UCSD-AML1 (cell line): ENCODE measurements at regions not wholly inside any gene's neighbourhood (a gene's known extent, or its start where the extent isn't known, plus 50 kb on each side); places are given as distances from the start of the nearest gene placed in this dataset.
"Not testable (repeated sequence)": the region's sequence is repeated elsewhere in the genome, so short reads cannot be mapped to it uniquely, and the experiment has no call there.

ENCODE experiments used
- DNase-seq: peaks from one replicate; lab custom pipeline; 2025; ENCODE audit not compliant: unreplicated experiment; lab: John Stamatoyannopoulos, UW

- DNase-seq: no peak
These were observed 156.0 kb downstream of the GLUL start for GRCh38 chr1:182235604-182235951.

DNA sequence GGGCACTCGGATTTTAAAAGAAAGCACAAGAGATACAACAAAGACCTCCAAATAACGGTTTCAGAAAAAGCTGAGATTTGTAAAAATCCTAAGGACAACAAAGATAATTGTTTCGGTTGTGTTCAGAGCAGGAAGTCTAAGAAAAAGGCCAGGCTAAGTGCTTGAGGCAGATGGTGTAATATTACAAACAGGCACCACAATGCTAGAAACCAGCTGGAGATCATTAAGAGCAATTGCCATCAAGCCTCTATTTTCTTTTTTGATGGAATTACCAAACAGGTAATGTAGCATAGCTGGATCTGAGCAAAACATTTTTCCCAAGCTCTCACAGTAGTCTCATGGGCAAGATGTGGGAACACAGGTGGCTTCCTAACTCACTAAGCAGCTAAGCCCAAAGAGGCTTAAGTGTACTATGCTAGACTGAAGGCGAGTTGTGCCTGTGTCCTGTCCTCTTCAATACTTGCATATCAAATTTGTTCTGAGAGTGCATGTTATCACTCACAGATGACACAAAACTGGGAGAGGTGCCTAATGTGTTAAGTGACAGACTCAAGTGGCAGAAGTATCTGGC, 161.6 kb downstream of the GLUL start:
- DNase-seq: no peak

DNA sequence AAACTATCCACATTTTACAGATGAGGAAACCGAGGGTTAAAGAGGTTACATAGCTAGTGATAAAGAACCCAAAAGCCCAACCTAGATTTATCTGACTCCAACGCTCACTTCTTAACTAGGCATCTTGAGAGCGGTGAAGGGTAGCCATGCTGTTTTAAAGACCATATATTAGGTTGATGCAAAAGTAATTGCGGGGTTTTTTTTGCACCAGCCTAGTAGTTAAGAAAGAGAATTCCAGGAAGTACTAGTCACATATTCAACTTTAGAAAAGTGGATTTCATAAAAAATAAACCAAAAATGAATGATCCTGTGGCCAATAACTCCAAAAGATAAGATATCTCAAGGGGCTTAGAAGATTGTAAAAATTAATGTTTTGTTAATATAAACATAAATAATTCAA, 162.1 kb downstream of the GLUL start:
- DNase-seq: no peak

DNA sequence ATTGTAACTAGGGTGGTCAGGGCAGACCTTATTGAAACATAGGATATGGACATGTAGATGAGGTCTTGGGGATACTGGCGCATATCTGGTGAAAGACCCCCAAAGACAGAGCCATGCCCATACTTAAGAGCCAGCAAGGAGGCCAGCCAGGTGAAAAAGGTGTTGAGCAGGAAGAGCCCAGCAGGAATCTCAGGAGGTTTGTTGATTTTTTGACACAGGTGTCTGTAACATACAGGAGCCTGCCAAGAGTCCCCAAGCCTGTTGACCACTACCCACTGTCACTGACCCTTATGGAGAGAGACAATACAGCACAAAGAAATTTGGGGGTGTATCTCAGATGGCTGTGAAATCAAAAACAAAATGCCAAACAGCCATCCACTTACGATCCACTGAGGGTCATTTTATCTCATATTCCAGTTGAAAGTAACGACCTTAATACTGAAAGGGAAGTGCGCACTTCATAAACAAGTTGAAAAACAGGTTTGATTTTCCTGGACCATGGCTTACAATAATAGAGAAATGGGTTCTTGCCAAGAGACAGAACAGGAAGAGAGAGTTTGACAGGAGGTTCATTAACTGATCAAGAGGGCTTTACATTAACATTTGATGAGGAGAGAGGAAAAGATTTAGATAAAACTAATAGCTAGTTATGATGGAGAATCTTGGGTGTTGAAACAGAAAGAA, 163.6 kb downstream of the GLUL start:
- DNase-seq: no peak

DNA sequence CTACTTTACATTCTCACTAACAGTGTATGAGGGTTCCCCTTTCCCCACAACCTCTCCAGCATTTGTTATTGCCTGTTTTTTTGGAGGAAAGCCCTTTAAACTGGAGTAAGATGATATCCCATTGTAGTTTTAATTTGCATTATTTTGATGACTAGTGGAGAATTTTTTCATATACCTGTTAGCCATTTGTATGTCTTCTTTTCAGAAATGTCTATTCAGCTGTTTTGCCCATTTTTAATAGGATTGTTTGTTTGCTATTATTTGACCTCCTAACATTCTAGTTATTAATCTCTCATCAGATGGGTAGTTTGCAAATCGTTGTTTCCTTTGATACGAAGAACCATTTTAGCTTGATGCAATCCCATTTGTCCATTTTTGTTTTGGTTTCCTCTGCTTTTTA, 165.0 kb downstream of the GLUL start:
- DNase-seq: no peak

- not testable (repeated sequence) for DNase-seq
These were observed 164.2 kb upstream of the ZNF648 start for GRCh38 chr1:182225755-182226154.

- not testable (repeated sequence) for DNase-seq
These were observed 160.5 kb upstream of the ZNF648 start for GRCh38 chr1:182221990-182222389.

DNA sequence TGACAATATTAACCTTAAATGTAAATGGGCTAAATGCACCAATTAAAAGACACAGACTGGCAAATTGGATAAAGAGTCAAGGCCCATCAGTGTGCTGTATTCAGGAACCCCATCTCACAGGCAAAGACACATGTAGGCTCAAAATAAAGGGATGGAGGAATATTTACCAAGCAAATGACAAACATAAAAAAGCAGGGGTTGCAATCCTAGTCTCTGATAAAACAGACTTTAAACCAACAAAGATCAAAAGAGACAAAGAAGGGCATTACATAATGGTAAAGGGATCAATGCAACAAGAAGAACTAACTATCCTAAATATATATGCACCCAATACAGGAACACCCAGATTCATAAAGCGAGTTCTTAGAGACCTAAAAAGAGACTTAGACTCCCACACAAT, 159.9 kb upstream of the ZNF648 start:
- not testable (repeated sequence) for DNase-seq

GRCh38 chr1:182217967-182218366, 156.5 kb upstream of the ZNF648 start:
- DNase-seq: no peak

DNA sequence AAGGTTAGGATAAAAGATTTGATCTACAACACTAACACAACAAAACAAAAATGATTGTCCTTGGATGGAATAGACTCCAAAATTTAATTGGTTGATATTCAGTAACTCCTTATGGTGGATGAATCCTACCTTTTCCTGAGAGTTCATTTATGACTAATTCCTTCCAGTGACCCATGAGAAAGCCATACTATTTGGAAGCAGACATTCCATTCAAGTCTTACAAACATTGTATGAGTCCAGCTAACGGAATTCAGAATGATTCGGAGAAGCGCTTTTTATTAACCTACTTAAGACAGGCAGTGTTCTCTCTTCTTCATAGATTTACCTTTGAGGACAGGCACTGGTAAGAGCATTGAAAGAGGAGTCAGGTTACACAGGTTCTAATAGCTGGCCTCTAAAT, 155.6 kb upstream of the ZNF648 start:
- DNase-seq: no peak

- no peak for DNase-seq
These were observed 154.3 kb upstream of the ZNF648 start for GRCh38 chr1:182215764-182216163.

GRCh38 chr1:182213163-182213562, 151.7 kb upstream of the ZNF648 start:
- DNase-seq: no peak

- no peak for DNase-seq
These were observed 149.9 kb upstream of the ZNF648 start for GRCh38 chr1:182211386-182211785.

- DNase-seq: no peak
These were observed 148.9 kb upstream of the ZNF648 start for GRCh38 chr1:182210417-182210816.

GRCh38 chr1:182207300-182207699, 145.8 kb upstream of the ZNF648 start:
- DNase-seq: no peak

DNA sequence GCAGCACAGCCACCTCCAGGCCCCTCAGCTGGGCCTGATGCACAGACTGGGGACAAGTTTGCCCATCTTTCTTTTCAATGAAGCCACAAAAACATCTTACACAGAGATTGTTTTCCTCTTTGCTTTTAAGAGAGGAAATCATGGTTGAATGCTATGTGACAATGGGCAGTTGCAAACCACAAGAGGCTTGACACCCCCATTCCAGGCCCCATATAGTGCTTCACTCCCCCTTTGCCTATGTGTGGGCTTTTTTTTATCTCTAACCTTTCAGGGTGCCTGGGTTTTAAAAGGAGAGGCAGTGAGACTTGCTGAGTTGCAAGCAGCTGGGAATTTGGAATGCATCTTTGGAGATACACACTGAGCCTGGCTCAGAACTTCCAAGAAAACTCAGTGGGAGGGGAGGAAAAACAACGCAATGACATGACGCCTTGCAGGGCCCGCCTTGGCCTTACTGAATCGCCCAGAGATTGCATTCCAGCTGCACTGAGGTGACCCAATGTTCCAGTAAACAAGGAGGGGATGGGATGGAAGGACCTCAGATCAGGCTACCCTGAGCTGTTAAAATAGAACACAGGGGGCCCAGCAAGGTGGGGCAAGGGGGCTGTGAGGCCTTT, 145.2 kb upstream of the ZNF648 start:
- no peak for DNase-seq

DNA sequence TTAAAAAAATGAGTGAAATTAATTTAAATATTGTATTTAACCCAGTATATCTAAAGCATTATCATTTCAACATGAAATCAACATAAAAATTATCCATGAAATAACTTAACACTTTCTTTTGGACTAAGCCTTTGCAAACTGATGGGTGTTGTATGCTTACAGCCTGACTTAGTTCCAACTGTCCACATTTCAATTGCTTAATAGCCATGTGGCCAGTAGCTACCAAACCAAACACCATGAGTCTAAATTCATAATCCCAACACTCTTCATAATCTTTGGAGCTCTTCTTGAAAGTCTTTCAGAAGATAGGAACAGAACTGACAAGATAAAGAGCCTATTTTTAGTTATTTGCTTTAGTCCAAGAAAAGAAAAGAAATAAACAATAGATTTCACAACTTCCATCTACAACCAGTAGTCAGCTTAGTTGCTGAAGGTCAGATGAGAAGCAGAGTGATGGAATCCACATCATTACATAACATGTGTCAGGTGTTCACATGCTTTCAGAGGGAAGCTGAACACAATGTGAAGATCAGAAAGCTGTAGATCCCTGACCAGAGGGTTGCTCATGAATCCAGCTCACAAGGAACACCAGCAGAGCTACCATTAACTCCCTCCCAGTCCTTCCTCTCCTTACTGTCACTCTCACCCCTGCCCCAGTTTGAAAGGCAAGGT, 144.0 kb upstream of the ZNF648 start:
- DNase-seq: no peak

GRCh38 chr1:182203191-182203875, 141.8 kb upstream of the ZNF648 start:
- DNase-seq: no peak

DNA sequence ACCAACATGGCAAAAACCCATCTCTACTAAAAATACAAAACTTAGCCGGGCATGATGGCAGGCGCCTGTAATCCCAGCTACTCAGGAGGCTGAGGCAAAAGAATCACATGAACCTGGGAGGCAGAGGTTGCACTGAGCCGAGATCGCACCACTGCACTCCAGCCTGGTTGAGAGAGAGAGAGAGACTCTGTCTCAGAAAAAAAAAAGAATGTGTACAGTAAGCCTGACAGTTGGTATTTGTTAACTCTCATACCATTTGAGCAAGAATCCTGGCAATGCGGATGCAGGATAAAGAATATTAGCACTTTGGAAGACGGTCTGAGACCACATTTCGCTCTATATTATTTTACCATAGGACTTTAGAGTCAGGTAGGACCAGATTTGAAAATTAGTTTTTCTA, 140.0 kb upstream of the ZNF648 start:
- not testable (repeated sequence) for DNase-seq

GRCh38 chr1:182200025-182200812, 138.7 kb upstream of the ZNF648 start:
- DNase-seq: no peak
